Hematopoietic multipotent progenitor cell (in vitro differentiated cells): ENCODE measurements at regions not wholly inside any gene's neighbourhood (a gene's known extent, or its start where the extent isn't known, plus 50 kb on each side); places are given as distances from the start of the nearest gene placed in this dataset. TPM values are rescaled to one million over a fixed set of nuclear protein-coding genes. Genes with fewer than 3 reads are reported as not detected.

Experiments used
- DNase-seq, 3 donors: peaks; one replicate each; pipeline ENCODE4 v3.0.0-alpha.2; 2011 to 2015; ENCODE audit warnings: low read depth in 2 of 3, low spot score in 2 of 3
- small RNA-seq: library from RNA; depleted of rRNA; stranded (forward); fragments of <200 nt; gene quantifications from one replicate; pipeline ENCODE3, GENCODE V24; 2012

GRCh38 chr1:78415165-78415564 is 75.6 kb upstream of the PTGFR start:
- DNase-seq: no peak

- DNase-seq: no peak
These were observed 71.5 kb upstream of the PTGFR start for GRCh38 chr1:78419309-78419708.

GRCh38 chr1:78420181-78420580 is 70.6 kb upstream of the PTGFR start:
- DNase-seq: no peak

- no peak for DNase-seq
These were observed 70.1 kb upstream of the PTGFR start for GRCh38 chr1:78420688-78421087.

- no peak for DNase-seq
These were observed 66.1 kb upstream of the PTGFR start for GRCh38 chr1:78424720-78425119.

DNA sequence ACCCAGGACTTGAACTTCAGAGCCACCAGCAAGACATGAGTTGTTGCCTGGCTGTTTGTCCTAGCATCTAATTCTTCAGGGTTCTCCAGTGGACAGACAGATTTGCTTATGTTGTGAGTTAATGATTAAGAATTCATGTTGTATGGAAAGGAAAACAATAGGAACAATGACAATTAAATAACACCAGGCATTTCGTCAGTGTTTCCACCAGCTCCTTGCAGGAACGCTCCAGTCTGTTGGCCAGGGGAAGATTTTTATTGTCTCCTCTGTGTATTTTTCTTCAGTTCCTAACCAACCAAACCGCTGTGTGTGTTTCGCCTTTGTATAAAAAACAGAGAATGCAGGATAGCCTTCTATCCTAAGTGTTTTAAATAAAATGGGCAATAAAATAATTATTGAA is 64.4 kb upstream of the PTGFR start:
- DNase-seq: no peak

- no peak for DNase-seq
These were observed 63.3 kb upstream of the PTGFR start for GRCh38 chr1:78427506-78427905.

DNA sequence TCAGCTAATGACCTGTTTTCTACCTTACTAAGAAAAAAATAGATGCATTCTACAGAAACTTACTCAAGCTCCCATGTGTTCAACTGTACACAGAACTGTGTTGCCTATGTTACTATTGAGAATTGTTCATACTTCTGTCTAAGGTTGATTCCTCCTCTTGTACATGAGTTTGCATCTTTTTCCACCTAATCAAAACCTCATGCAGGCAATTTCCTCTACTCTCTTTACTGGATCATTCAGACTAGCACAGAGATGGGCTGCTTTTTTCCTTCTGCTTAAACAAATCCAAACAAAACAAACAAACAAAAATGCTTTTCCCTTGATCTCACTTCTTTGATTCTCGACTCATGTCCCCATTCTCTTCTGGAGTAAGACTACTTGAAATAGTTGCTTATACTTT is 58.8 kb upstream of the PTGFR start:
- DNase-seq: no peak

GRCh38 chr1:78434351-78434750 is 56.4 kb upstream of the PTGFR start:
- no peak for DNase-seq

DNA sequence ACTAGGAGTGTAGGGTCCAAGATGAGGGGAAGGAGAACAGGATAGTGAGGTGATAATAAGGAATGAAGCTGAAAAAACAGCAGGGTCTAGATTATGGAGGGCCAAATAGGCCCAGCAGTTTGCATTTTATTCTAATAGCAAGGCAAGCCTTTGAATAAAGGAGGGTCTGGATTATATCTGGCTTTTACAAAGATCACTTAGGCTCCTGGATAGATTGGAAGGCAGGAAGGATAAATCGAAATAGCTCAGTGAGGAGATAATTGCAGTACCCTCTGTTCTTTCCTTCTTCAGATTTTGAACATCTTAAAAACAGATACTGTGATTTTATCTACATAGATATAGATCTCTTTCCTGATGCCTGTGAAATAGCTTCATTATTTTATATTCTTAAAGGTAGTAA is 53.8 kb upstream of the PTGFR start:
- DNase-seq: no peak

DNA sequence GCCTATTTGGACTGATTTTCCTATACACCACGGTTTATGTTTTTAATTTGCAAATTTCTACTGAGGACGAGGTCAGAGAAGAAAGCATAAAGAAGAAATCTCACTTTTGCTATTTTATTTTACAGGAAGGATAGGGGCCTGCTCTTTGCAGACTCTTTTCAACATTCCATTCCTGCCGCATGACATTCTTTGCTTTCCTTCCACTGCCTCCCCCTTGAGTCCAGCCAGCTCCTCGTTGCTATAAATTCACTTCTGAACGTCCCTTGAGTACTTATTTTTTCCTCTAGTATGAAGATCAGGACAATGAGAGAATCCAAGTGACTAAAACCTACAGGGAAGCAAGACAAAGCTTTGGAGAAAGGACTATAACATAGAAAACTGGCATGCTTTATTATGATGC is 53.4 kb upstream of the PTGFR start:
- DNase-seq: no peak

DNA sequence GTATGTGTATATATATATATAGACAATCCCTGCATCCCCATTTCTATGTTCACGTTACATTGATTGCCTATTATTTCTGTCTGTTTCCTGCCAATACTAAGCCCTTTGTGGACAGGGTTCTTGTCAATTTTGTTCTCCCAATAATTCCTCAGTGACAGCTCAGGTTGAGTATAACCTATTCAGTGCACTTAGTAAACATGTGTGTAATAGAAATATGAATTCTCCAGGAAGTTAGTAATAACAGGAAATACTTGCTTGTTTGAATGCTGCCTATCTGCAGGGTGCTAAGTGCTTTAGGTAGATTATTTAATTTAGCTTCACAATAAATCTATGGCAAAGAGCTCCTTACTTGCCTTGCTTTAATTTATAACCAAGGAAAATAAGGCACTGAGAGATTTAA is 52.8 kb upstream of the PTGFR start:
- no peak for DNase-seq

GRCh38 chr1:78440381-78440793 is 50.4 kb upstream of the PTGFR start:
- no peak for DNase-seq

Small RNA genes lying in the stretch of these regions (small RNA-seq; reads per million reads assigned to genes)
- not detected for gene AC096531.1
- not detected for gene RNA5SP23
